WTC11 (cell line): ENCODE measurements at regions not wholly inside any gene's neighbourhood (a gene's known extent, or its start where the extent isn't known, plus 50 kb on each side); places are given as distances from the start of the nearest gene placed in this dataset.

Source experiments
- ATAC-seq: fragments of 200-7000 bp; cut with Tn5 transposase; 2 replicates; pipeline ENCODE4 v1.10.0; 2021; ENCODE audit warnings: mild to moderate bottlenecking, moderate library complexity
- CTCF ChIA-PET: fragments of 300-600 bp; sonication (Branson Sonifier 250); formaldehyde crosslinking; loops from one replicate; lab custom pipeline; 2021; ENCODE audit warnings: antibody characterized with exemption; lab: Charles Lee
- POLR2A ChIA-PET: fragments of 350-600 bp; sonication (Branson Sonifier 250); formaldehyde crosslinking; loops from one replicate; lab custom pipeline; 2021; ENCODE audit warnings: antibody characterized with exemption; lab: Charles Lee
- DNase-seq: peaks from one replicate; pipeline ENCODE4 v3.0.0; 2021; ENCODE audit warnings: low spot score
- H3K27ac Mint-ChIP-seq: 2 replicates; pipeline ENCODE4 v1.8.0; 2021; ENCODE audit warnings: mixed read lengths
- H3K27me3 Mint-ChIP-seq: 2 replicates; pipeline ENCODE4 v1.8.0; 2021; ENCODE audit warnings: low read depth, mild to moderate bottlenecking, moderate library complexity, mixed read lengths
- H3K36me3 Mint-ChIP-seq: 2 replicates; pipeline ENCODE4 v1.8.0; 2021; ENCODE audit warnings: mixed read lengths
- H3K4me1 Mint-ChIP-seq: 2 replicates; pipeline ENCODE4 v1.8.0; 2022; ENCODE audit warnings: mixed read lengths
- H3K4me3 Mint-ChIP-seq: 2 replicates; pipeline ENCODE4 v1.8.0; 2021; ENCODE audit warnings: mild to moderate bottlenecking, moderate library complexity, mixed read lengths
- H3K9me3 Mint-ChIP-seq: 2 replicates; pipeline ENCODE4 v1.8.0; 2021; ENCODE audit warnings: mixed read lengths
- CBFB ChIP-seq: sonication (generic); formaldehyde crosslinking; IDR thresholded peaks from 2 replicates; pipeline ENCODE4 v1.8.1; 2022; ENCODE audit warnings: mild to moderate bottlenecking, low read depth, missing genetic modification reagents
- GRHL2 ChIP-seq: fragments of 250-450 bp; sonication (Bioruptor Pico); IDR thresholded peaks from 2 replicates; pipeline ENCODE4 v1.8.0; 2022; ENCODE audit warnings: mild to moderate bottlenecking, moderate library complexity; ENCODE audit not compliant: insufficient replicate concordance, severe bottlenecking
- GTF2I ChIP-seq: fragments of 250-450 bp; sonication (Bioruptor Pico); conservative IDR thresholded peaks from 2 replicates; pipeline ENCODE4 v1.4.0; 2021; ENCODE audit warnings: mild to moderate bottlenecking
- HMGXB4 ChIP-seq: sonication (generic); formaldehyde crosslinking; IDR thresholded peaks from 2 replicates; pipeline ENCODE4 v1.8.1; 2023; ENCODE audit warnings: mild to moderate bottlenecking, moderate library complexity, missing genetic modification reagents
- IRF1 ChIP-seq: sonication (generic); formaldehyde crosslinking; IDR thresholded peaks from 2 replicates; pipeline ENCODE4 v1.8.0; 2023; ENCODE audit warnings: missing genetic modification reagents
- JAZF1 ChIP-seq: fragments of 250-450 bp; sonication (Bioruptor Pico); IDR thresholded peaks from 2 replicates; pipeline ENCODE4 v1.9.0; 2021; ENCODE audit warnings: moderate library complexity, mild to moderate bottlenecking, inconsistent platforms
- MAX ChIP-seq: sonication (generic); formaldehyde crosslinking; IDR thresholded peaks from 2 replicates; pipeline ENCODE4 v1.8.0; 2022; ENCODE audit warnings: mild to moderate bottlenecking, missing genetic modification reagents
- MLX ChIP-seq: sonication (generic); formaldehyde crosslinking; IDR thresholded peaks from 2 replicates; pipeline ENCODE4 v1.8.1; 2023; ENCODE audit warnings: mild to moderate bottlenecking, missing genetic modification reagents, moderate library complexity
- NR1H2 ChIP-seq: sonication (generic); formaldehyde crosslinking; IDR thresholded peaks from 2 replicates; pipeline ENCODE4 v1.9.0; 2021; ENCODE audit warnings: mild to moderate bottlenecking, moderate library complexity, missing genetic modification reagents
- NR2C2 ChIP-seq: sonication (generic); formaldehyde crosslinking; IDR thresholded peaks from 2 replicates; pipeline ENCODE4 v1.8.0; 2022; ENCODE audit warnings: mild to moderate bottlenecking, missing genetic modification reagents
- SP1 ChIP-seq: sonication (generic); formaldehyde crosslinking; conservative IDR thresholded peaks from 2 replicates; pipeline ENCODE4 v1.8.1; 2022; ENCODE audit warnings: missing genetic modification reagents
- TCF7 ChIP-seq: sonication (generic); formaldehyde crosslinking; IDR thresholded peaks from 2 replicates; pipeline ENCODE4 v1.8.0; 2022; ENCODE audit warnings: mild to moderate bottlenecking, low read depth, missing genetic modification reagents, moderate library complexity
- USF2 ChIP-seq: sonication (generic); formaldehyde crosslinking; IDR thresholded peaks from 2 replicates; pipeline ENCODE4 v1.8.1; 2023; ENCODE audit warnings: mild to moderate bottlenecking, missing genetic modification reagents, moderate library complexity
- ZBTB21 ChIP-seq: sonication (generic); formaldehyde crosslinking; IDR thresholded peaks from 2 replicates; pipeline ENCODE4 v1.8.1; 2023; ENCODE audit warnings: mild to moderate bottlenecking, missing genetic modification reagents, borderline replicate concordance
- ZNF232 ChIP-seq: sonication (generic); formaldehyde crosslinking; IDR thresholded peaks from 2 replicates; pipeline ENCODE4 v1.8.0; 2022; ENCODE audit warnings: mild to moderate bottlenecking, missing genetic modification reagents
- ZNF263 ChIP-seq: sonication (generic); formaldehyde crosslinking; IDR thresholded peaks from 2 replicates; pipeline ENCODE4 v1.8.1; 2022; ENCODE audit warnings: low read depth, mild to moderate bottlenecking, moderate library complexity, missing genetic modification reagents
- ZNF281 ChIP-seq: sonication (generic); formaldehyde crosslinking; IDR thresholded peaks from 2 replicates; pipeline ENCODE4 v1.8.0; 2023; ENCODE audit warnings: mild to moderate bottlenecking, missing genetic modification reagents
- ZNF317 ChIP-seq: sonication (generic); formaldehyde crosslinking; IDR thresholded peaks from 2 replicates; pipeline ENCODE4 v1.8.1; 2023; ENCODE audit warnings: low read depth, mild to moderate bottlenecking, moderate library complexity, missing genetic modification reagents, borderline replicate concordance
- ZNF425 ChIP-seq: fragments of 250-450 bp; sonication (Bioruptor Pico); conservative IDR thresholded peaks from 2 replicates; pipeline ENCODE4 v1.9.0; 2021; ENCODE audit warnings: mild to moderate bottlenecking
- ZNF532 ChIP-seq: fragments of 250-450 bp; sonication (Bioruptor Pico); IDR thresholded peaks from 2 replicates; pipeline ENCODE4 v1.9.0; 2021; ENCODE audit warnings: mild to moderate bottlenecking, borderline replicate concordance
- ZNF671 ChIP-seq: fragments of 250-450 bp; sonication (Bioruptor Pico); IDR thresholded peaks from 2 replicates; pipeline ENCODE4 v1.8.0; 2021; ENCODE audit warnings: mild to moderate bottlenecking

GRCh38 chr1:4262665-4263064, 362.6 kb upstream of the C1orf174 start (continued):
- TF ChIP-seq ZNF532 (CRISPR knock-in tag) (no peak), ZNF263 (CRISPR knock-in tag) (no peak), ZNF671 (CRISPR knock-in tag) (no peak), HMGXB4 (CRISPR knock-in tag) (no peak), NR1H2 (no peak), GTF2I (CRISPR knock-in tag) (no peak), ZNF232 (CRISPR knock-in tag) (no peak), JAZF1 (no peak), GRHL2 (no peak)

- Mint-ChIP-seq H3K27me3 (peaks cover 3% of the 10 kb centered on the region; the same call in 1 of the 2 replicates), H3K36me3 (peaks cover 88% of the 10 kb centered on the region), H3K4me1 (no peaks in the 10 kb centered on the region), H3K4me3 (no peak overlapping the region), H3K9me3 (peaks cover 91% of the 10 kb centered on the region), H3K27ac (no peak overlapping the region)
- ChIA-PET CTCF (no interaction called here), POLR2A (no interaction called here)
- no peak for TF ChIP-seq SP1 (CRISPR knock-in tag)
- no peak for TF ChIP-seq MLX
- TF ChIP-seq IRF1 (CRISPR knock-in tag), result no peak
- TF ChIP-seq ZBTB21 (CRISPR knock-in tag), result no peak
- TF ChIP-seq CBFB, result no peak
- DNase-seq (no peak), ATAC-seq (no peak)
Observed at GRCh38 chr1:4263699-4264098, 363.6 kb upstream of the C1orf174 start.

- no peak for ATAC-seq
- H3K4me1 Mint-ChIP-seq, result no peaks in the 10 kb centered on the region
- CTCF ChIA-PET, result no interaction called here
- TF ChIP-seq ZNF281 (CRISPR knock-in tag) (no peak), USF2 (no peak), MAX (CRISPR knock-in tag) (no peak), ZNF317 (CRISPR knock-in tag) (no peak), NR2C2 (CRISPR knock-in tag) (no peak), ZNF425 (CRISPR knock-in tag) (no peak), TCF7 (CRISPR knock-in tag) (no peak)
Observed at GRCh38 chr1:4265836-4266235, 365.8 kb upstream of the C1orf174 start.

More at GRCh38 chr1:4265836-4266235, 365.8 kb upstream of the C1orf174 start:
- H3K36me3 Mint-ChIP-seq, result peaks cover 87% of the 10 kb centered on the region
- H3K9me3 Mint-ChIP-seq, result peaks cover 83% of the 10 kb centered on the region
- no peak overlapping the region for H3K4me3 Mint-ChIP-seq
- no peak overlapping the region for H3K27ac Mint-ChIP-seq
- no peak for DNase-seq
- H3K27me3 Mint-ChIP-seq, result peaks cover 6% of the 10 kb centered on the region
- POLR2A ChIA-PET, result no interaction called here
